Dermis blood vessel endothelial cell (primary cell): ENCODE measurements at regions not wholly inside any gene's neighbourhood (a gene's known extent, or its start where the extent isn't known, plus 50 kb on each side); places are given as distances from the start of the nearest gene placed in this dataset.
A peak's percentile ranks its signal among the peaks of the same experiment; 100 is the strongest.

ENCODE experiments used
- DNase-seq: peaks from one replicate; pipeline ENCODE4 v3.0.0; 2010

DNA sequence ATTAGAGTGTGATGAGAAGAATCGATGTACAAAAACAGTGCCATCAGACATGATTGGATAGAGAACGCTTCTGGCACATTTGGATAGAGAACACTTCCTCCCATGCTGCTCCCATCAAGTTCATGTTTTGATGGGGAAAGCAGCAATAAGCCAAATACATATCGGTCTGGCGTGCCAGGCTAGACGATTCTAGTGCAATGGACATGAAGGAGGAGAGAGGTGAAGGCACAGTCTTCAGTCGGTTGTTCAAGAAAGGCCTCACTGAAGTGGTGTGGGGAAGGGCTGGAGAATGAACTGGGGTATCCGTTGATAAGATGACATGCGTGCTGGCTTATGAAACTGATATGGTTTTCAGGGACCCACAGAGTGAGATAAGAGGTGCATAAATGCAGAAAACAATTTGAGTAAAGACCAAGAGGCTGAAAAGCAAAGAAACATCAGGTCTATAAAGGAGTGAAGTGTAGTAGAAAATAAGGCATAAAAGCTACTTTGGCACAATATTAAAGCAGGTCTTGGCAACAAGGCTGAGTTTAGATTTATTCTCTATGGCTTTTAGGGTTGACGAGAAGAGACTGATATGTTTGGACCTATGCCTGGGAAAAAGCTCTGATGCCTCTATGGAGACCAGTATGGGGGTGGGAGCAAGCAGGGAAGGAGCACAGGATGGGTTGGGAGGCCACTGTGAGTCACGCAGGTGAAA, 117.6 kb upstream of the PIEZO2 start:
- no peak for DNase-seq

DNA sequence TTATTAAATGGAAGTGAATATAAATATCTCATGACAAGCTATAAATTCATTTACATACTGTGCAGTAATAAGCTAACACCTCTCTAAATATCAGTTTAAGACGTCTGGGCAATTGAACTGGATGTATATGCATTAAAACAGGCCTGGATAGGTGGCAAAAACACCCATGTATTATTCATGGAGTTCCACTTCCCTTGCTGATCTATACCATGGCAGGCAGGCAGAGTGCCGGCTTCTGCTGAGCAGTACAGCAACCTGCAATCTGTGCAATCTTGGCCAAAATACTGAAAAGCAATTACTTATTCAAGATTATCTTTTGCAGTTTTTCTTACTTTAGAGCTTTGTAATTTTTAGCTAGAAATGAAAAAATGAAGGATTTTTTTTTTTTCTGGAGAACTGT, 112.1 kb upstream of the PIEZO2 start:
- DNase-seq = no peak

DNA sequence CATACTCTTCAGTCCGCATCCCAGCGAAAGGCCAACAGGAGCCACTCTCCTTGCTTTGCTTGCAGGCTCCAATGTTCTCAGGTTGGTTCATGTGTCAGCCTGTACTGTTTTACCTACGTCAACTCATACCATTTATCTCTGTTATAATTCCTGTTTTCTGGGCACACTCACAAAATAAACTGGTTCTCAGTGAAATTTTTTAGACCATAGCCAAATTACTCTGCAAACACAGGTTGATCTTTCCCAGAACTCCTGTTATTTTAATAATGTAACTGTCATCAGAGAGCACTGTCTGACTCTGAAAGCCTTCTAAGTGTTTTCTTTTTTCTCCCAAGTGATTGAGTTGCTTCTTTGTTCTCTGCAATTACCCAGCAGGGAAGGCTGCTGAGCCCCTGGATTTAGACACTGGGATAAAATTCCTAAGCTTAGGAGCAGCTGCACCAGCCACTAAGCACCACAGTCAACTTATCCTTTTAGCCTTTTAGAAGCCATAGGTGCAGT, 111.6 kb upstream of the PIEZO2 start:
- no peak for DNase-seq

DNA sequence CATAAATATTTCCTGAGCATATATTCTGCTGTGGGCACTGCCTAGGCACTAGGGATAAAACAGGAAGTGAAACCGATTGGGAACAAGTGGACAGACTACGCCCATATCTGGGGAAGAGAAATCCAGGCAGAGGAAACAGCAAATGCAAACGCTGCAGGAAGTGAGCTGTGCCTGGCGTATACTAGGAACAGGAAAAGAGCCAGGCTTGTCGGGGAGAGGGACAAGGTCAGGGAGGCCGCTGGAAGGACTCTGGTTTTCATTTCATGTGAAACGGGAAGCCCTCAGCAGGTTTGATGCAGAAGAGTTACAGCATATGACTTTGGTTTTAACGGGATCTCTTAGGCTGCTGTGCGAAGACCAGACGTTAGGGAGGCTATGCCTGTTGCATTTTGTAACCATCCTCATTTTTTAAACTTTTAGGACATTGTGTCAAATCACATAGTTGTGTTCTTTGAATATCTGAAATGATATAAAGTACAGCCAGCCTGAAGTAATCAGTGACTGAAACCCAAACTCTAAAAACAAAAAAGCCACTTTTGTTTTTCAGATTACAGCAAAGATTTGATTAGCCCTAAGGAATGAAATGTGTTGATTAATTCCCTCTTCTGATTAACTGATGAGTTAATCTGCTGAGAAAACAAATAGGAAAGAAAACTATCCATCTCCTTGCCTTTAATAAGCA, 110.2 kb upstream of the PIEZO2 start:
- peak; percentile 6 for DNase-seq

DNA sequence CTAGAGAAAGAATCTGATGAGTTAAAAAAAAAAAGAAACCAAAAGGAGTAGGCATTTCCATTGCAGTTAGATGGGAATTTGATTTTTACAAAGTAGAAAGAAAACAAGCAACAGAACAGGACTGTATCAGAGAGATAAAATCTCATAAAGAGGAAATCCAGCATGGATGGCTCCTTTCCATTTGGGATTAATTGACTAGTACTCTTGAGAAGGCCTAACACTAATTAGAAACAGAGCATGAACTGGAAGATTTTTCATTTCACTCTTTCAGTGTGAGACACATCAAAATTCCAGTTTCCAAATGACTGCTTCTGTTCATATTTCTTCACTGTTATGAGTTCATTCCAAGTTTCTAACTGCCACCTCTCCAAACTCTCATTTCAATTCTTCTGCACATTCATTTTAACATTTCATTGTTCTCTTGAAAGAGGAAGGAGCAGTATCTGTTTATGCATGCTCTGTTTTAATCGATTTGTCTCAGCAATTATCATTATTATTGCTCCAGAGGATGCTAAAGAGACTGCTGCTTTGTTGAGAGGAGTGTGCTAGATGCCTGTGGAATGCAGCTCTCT, 108.8 kb upstream of the PIEZO2 start:
- no peak for DNase-seq

DNA sequence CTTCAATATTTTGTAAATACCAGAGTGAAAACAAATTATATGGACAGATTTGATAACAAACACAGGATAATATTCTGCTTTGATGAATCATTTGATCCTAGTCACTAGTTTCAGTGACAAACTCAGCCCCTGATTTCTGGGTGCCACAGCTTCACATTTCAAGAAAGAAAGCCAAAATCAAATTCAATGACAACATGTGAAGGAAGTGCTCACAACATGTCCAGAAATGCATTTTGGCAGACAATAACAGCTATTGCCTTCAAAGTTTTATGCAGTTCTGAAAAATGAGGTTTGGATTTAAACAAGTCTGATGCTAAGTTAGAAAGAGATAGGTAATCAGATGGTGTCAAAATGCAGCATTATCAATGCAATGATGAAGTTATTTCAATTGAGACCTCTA, 106.9 kb upstream of the PIEZO2 start:
- no peak for DNase-seq

DNA sequence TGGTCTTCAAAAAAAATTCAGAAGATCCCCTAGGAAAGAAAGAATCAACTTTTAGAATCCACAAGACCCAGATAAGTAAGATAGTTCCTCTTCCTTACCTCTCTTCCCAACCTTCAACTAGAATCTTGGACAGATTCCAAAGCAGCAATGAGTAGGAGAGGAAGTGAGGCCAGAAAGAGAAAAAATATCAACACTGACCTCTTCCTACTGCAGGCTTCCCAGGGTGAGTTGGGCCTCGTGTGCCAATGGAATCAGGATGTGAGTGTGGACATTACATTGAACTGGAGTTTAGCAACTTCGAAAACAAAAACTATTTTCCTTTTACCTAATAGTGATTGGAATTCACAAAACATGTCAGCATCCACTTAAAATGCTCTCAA, 102.5 kb upstream of the PIEZO2 start:
- peak; percentile 58 for DNase-seq

DNA sequence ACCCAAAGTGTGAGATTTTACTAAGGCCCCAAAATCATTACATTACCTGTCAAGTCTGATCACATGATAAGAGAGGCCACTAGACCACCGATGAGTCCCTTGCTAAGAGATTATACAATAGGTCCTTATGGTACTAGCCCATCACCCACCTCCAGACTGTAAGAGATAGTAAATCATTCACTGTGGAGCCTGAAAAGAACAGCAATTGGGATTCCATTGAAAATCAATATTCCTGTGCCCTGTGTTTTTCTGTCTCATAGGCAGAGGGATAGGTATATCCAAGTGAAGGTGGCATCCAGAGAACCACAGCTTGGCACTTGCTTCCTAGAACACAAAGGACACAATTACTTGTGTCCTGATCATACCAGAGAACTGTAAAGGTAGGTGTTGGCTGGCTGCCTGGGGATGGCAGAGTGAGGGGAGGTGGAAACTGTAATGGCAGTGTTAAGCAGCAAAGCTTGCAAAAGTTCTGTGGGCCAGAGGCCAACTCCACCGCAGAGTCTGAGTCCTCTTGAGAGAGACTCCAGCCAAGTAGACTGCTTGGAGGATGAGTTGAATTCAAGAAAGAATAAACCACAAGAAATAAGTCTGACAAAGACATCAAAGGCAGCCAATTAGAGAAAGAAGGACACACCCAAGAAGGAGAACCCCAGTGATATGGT, 102.0 kb upstream of the PIEZO2 start:
- no peak for DNase-seq

DNA sequence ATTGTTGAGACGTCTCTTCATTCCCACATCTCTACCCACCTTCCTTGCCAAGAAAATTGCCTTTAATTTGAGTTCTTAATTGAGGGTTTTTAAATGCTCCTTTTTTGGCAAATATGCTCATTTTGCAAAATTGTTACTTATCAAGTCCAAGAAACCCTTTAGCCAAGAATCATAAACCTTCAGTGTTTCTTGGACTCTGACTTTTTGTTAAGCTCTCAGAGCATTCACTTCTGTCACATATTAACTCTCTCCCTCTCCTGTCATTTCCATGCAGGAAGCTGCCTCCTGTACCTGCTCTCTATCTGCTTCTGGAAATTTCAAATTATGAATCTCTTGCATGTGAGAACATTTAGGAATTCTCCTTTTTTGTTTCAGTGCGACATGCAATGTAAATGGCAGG, 100.0 kb upstream of the PIEZO2 start:
- no peak for DNase-seq

DNA sequence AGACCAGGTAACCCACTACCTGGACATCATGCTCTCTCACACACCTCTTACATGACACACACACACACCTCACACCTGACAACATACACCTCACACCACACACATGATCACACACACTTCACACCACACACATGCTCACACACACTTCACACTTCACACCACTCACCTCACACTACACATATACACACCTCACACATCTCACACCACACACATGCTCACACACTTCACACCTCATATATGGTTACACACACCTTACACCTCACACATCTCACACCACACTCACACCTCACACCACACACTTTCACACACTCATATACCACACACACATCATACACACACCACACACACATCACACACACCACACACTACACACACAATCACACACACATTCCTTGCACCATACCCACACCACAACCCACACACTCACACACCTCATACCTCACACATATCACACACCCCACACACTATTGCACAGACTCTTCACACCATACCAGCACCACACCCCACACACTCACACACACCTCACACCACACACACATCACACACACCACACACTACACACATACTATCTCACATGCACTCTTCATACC, 98.1 kb upstream of the PIEZO2 start:
- no peak for DNase-seq

DNA sequence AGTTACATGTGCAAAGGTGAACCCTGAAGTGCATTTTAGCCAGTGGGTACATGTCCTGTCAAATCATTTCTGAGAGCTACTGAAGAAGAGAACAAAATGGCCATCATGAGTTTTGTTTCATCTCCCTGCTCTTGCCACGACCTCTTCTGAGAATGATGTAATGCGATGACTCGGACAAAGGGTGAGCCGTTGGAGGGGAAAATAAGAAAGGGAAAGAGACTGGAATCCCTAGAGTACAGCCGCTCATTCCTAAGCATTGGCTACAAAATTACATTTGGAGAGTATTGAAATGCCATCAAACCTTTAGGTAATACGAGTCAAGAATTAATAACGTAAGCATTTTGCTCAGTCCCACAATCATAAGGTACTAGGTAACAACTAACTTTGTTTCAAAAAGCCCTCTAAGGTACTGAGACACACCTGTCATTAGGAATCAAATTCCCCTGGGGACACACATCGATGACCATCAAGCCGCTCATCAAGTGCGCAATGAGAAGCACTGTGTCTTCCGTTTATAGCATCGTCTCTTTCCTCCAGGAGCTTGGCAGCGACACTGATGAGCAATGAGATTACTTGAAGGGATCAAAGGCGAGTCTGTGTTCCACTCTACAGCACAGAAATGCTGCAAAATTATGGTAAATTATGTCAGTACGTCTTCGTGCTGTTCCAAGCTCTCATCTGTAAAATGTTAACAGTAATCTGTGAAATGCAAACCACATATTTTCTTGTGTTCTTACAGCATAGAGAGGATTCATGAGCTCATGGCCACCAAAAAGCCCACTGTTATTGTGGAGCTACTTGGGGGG, 97.3 kb upstream of the PIEZO2 start:
- DNase-seq = no peak

DNA sequence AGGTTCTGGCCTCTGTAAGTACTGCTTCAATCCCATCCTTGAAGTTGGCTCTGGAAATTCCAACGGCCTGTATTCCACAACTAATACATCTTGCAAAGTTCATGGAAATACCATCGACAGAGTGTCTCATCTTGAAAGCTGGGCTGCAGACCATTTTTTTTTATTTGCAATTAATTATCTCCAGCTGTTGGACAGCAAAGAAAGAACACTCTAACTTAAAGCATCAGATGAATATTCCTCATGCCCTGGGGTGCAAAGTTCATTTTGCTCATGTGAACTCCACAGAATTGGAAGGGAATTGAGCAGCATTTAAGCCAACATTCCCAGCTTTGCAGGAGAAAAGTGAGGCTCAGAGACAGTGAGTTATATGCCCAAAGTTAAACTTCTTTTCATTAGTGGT, 96.5 kb upstream of the PIEZO2 start:
- no peak for DNase-seq

DNA sequence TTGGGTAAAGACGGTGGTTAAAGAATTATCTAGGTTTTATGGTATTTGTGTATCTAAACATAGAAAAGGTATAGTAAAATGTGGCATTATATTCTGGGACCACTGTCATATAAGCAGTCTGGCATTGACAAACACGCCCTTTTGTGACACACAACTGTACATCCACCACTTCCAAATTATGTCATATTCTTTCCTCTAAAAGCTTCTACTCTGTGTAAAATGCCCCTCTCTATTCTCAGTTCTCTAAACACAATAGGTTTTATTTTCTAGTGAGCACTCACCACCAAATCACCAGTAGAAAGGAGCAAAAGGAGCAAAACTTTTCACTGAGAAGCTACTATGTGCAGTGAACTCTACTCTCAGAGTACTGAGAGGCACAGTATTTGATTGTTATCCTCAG, 88.1 kb upstream of the PIEZO2 start:
- DNase-seq = no peak

DNA sequence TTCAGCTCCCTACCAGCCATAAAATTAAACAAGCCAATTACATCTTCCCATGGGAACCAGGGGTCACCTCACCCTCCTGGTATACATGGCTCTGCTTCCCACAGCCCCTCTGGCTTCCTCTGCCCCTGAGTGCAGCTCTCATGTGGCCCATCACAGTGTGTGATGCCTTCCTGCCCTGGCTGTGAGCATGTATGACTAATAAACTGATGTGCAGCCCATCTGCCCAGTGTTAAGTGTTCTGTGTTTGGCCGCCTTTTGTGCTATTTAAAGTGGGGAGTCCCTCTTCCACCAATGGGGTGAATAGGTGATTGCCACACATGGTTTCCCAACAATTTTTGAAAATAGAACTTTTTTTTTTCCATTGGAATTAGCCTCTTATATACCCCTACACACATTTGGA, 87.7 kb upstream of the PIEZO2 start:
- DNase-seq = no peak

DNA sequence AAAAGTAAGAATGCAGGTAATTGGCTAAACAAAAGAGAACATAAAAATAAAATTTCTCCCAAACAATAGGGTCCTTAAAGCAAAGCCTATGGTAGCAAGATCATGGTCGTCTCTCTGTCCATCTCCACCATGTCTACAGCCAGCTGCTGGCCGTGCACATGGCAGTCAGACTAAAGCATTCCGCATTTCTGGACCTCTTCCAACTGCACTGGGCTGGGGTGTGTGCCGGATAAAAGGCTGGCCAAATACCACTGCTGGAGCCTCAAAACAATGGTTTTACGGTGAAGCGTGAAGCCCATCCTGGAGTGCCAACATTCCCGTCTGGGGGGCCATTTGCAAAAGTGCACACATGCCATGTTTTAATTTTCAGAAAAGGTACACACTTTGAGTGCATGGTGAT, 74.8 kb upstream of the PIEZO2 start:
- peak; percentile 14 for DNase-seq

DNA sequence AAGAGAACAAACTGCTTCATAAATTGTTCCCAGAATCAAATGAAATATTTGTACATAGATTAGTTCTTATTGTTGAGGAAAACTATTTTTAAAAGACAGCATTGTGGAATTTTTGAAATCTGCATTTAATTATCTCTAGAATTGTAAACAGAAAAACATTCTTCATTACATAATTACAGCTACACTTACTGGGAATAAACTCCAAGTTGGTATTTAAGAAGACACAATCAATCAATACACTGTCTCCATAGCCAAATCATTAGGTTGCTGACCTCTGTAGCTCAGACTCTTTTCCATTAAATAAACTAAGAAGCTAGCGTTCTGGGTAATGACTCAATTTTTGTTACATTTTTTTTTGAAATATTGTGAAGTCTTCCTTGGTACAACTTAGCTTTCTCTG, 70.2 kb upstream of the PIEZO2 start:
- DNase-seq = no peak

DNA sequence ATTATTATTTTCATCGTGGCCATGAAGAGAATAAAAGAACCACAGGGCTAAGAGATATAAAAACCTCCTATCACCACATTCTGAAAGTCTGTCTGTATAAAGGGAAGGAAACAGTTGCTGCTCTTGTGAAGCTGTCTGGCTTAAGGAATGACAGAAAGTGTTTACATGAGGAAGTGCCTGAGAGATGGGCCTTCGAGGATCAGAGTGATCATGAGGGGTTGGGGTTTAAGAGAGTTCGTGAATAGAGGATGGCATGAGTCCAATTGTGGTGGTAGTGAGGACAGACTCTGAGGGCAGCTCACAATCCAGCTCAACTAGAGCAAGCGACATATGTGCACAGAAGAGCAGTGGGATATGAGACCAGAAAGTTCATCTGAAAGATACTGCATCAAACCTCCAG, 65.8 kb upstream of the PIEZO2 start:
- no peak for DNase-seq

DNA sequence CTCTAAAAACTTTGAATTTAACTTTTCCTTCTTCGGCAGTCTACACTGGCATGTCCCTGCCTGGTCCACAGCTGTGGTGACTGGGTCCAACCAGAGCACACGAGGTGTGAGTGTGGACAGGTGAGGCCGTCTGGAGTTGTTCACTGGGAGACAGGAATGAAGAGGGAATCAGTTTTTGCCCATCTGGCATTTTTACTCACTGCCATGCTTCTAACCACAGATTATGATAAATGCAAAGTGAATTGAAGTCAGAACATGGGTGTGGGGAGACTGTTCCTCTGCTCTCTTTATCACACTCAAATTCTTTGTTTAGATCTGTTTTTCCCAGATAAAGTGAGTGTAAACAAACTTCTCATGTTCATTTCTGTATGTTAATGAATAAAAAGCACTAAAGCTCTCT, 54.7 kb upstream of the PIEZO2 start:
- DNase-seq = no peak

DNA sequence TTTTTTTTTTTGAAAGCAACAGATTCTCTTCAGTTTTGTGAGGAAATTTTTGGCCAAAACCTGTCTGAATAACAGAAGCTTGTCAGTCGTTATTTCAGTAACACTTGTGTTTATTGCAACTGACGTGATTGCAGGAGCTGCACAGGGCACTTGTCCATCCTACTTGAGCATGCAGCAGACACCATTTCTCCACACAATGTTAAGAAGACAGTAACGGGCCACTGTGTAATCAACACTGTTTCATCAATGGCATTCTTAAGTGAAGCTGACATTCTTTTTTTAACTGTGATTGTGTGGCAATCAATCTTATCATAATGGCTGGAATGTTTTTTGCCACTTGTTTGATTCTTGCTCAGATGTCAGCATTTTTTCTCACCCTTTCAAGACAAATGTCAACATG, 50.1 kb upstream of the PIEZO2 start:
- DNase-seq = no peak
